Astrocyte of the cerebellum (primary cell): ENCODE measurements at regions not wholly inside any gene's neighbourhood (a gene's known extent, or its start where the extent isn't known, plus 50 kb on each side); places are given as distances from the start of the nearest gene placed in this dataset.

ENCODE experiments used
- DNase-seq: peaks from one replicate; pipeline ENCODE4 v3.0.0-alpha.2; 2011; ENCODE audit warnings: low read depth
- H3K4me3 ChIP-seq: 2 replicates; pipeline ENCODE4 v1.5.1; 2011; ENCODE audit warnings: mild to moderate bottlenecking, low read depth, low read length, moderate library complexity
- in situ Hi-C: cut with HindIII; loops from 2 replicates; pipeline ENCODE4 v1.10.0; 2017; ENCODE audit warnings: low sequenced_read_pairs
- TF ChIP-seq, protein P1 (sequence below): IDR thresholded peaks from 2 replicates; pipeline ENCODE4 v1.5.1; 2012; ENCODE audit warnings: low read length, low read depth, moderate library complexity, mild to moderate bottlenecking; ENCODE audit errors: missing control alignments

DNA sequence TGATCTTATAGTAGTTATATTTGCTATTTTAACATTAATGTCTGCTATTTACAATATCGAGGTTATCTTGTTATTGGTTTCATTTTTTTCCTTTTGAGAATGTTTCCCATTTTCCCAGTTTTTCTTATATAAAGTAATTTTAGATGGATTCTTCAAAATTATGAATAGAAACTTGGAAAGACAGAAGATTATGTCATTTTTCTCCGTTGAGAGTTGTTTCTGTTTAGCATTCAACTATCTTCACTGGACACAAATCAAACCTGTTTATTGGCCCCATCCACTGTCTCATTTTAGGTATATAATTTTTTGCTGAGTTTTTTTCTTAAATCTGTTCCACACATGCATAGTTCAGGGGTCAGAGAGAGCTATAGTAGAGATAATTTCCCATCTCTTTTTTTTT lies 1430.9 kb upstream of the MIR17HG start:
- TF ChIP-seq, protein P1, sequence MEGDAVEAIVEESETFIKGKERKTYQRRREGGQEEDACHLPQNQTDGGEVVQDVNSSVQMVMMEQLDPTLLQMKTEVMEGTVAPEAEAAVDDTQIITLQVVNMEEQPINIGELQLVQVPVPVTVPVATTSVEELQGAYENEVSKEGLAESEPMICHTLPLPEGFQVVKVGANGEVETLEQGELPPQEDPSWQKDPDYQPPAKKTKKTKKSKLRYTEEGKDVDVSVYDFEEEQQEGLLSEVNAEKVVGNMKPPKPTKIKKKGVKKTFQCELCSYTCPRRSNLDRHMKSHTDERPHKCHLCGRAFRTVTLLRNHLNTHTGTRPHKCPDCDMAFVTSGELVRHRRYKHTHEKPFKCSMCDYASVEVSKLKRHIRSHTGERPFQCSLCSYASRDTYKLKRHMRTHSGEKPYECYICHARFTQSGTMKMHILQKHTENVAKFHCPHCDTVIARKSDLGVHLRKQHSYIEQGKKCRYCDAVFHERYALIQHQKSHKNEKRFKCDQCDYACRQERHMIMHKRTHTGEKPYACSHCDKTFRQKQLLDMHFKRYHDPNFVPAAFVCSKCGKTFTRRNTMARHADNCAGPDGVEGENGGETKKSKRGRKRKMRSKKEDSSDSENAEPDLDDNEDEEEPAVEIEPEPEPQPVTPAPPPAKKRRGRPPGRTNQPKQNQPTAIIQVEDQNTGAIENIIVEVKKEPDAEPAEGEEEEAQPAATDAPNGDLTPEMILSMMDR: no peak
- DNase-seq: no peak
- no peak overlapping the region for H3K4me3 ChIP-seq
- in situ Hi-C loops: no loop called here

DNA sequence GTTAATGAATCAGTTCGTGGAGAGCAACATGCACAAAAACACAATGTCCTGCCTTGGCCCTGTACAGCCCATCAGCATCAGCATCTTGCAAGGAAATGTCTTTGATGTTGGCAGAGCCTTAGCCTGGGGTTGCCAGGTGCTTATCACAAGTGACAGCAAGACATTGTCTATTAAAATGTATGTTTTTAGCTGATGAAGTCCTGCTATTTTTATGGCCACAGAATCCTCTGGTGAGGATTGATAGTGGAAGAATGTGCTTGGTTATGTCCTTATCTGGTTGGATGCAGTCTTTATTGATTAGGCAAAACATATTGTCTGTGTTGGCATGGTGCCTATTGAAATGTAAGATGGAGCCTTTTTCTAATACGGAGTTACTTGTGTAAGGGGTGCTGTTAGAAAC lies 1427.0 kb upstream of the MIR17HG start:
- no peak for DNase-seq
- H3K4me3 ChIP-seq: no peak overlapping the region
- TF ChIP-seq, protein P1: no peak
- in situ Hi-C loops: no loop called here

DNA sequence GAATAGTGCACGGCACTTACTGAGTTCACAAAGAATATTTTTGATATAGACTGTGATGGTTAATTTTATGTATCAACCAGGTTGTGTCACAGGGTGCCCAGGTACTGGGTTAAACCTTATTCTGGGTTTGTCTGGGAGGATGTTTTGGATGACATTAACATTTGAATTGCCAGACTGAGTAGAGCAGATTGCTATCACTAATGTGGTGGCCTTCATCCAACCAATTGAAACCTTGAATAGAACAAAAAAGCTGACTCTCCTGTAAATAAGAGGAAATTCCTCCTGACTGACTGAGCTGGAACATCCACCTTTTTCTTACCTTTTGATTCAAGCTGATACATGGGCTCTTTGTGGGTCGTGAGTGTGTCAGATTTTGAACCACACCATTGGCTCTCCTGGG lies 1424.4 kb upstream of the MIR17HG start:
- in situ Hi-C loops: no loop called here
- DNase-seq: no peak
- TF ChIP-seq, protein P1: no peak
- H3K4me3 ChIP-seq: no peak overlapping the region

DNA sequence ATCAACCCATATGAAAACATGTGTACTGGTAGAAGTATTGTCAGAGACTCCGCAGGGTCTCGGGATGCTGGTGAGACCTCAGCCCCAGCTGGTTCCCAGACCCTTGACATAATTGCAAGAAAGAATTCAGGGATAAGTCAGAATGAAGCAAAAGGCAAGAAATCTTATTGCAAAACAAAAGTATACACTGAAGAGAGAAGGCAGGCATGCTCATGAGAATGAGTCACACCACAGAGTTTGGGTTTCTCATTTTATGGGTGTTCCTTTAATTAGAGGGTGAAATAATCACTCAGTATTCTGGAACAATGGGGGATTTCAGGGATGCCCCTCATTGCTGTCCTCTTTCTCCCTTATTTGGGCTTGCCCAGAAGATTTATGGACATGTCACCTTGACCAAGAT lies 1423.8 kb upstream of the MIR17HG start:
- H3K4me3 ChIP-seq: no peak overlapping the region
- in situ Hi-C loops: no loop called here
- DNase-seq: no peak
- TF ChIP-seq, protein P1: no peak

DNA sequence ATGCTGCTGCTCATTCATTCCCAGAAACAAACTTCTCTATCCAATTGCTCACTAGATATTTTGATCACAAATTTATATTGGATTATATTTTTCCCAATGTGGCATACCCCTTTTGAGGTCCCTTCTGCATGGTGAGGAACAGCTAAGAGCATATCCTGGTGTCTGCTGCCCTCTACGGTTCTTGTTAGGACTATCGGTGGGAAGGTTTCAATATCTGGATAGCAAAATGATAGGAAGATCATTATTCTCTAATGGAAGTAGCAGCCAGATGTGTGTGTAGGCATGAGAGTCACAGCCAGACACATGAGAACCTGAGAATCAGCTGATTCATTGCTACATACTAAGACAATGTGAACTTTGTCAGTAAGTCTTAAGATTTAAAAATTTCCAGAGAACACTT lies 1422.4 kb upstream of the MIR17HG start:
- TF ChIP-seq, protein P1: peak; percentile 68
- in situ Hi-C loops: no loop called here
- DNase-seq: peak; percentile 23
- no peak overlapping the region for H3K4me3 ChIP-seq

DNA sequence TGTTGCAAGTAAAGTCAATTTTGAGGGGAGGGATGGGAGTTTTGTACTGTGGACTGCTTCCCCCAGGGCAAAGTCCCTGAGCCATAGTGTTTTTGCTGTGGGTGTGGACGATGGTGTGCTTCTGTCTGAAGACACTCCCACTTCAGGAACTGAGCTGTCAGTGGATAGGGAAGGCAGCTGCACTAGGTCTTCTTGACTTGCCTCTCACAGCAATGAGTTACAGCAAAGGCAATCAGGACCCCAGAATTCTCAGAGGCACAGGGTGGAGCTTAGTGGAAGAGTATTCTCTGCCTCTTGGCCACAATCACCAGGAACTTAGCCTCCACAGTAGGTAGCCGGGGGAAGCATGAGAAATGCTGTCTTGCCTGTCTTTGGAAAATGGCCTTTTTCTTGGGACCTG lies 1416.6 kb upstream of the MIR17HG start:
- TF ChIP-seq, protein P1: no peak
- no peak overlapping the region for H3K4me3 ChIP-seq
- DNase-seq: no peak
- in situ Hi-C loops: no loop called here

DNA sequence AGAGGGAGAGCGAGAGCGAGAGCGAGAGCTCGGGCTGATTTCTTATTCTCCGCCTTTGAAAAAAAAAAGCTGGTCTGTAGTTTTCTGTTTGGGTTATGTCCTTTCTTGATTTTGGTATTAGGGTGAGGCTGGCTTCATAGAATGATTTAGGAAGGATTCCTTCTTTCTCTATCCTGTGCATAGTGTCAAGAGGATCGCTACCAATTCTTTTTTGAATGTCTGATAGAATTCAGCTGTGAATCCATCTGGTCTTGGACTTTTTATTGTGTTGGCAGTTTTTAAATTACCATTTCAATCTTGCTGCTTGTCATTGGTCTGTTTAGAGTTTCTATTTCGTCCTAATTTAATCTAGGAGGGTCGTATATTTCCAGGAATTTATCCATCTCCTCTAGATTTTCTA lies 1414.6 kb upstream of the MIR17HG start:
- TF ChIP-seq, protein P1: no peak
- no peak overlapping the region for H3K4me3 ChIP-seq
- in situ Hi-C loops: no loop called here
- DNase-seq: no peak
